HFFc6 (cell line): ENCODE measurements at regions not wholly inside any gene's neighbourhood (a gene's known extent, or its start where the extent isn't known, plus 50 kb on each side); places are given as distances from the start of the nearest gene placed in this dataset.

Source experiments
- DNase-seq: peaks from one replicate; pipeline ENCODE4 v3.0.0-alpha.2; 2018
- H3K27ac Mint-ChIP-seq: 2 replicates; pipeline ENCODE4 v1.8.0; 2020; ENCODE audit warnings: mild to moderate bottlenecking, mixed read lengths
- H3K27me3 Mint-ChIP-seq: 2 replicates; pipeline ENCODE4 v1.8.0; 2021; ENCODE audit warnings: mild to moderate bottlenecking, moderate library complexity, mixed read lengths; ENCODE audit not compliant: insufficient read depth
- H3K36me3 Mint-ChIP-seq: 2 replicates; pipeline ENCODE4 v1.8.0; 2021; ENCODE audit warnings: low read depth, mixed read lengths
- H3K4me1 Mint-ChIP-seq: 2 replicates; pipeline ENCODE4 v1.8.0; 2020; ENCODE audit warnings: low read depth, mixed read lengths
- H3K4me3 Mint-ChIP-seq: 2 replicates; pipeline ENCODE4 v1.8.0; 2020; ENCODE audit warnings: mild to moderate bottlenecking, moderate library complexity, mixed read lengths
- H3K9me3 Mint-ChIP-seq: 2 replicates; pipeline ENCODE4 v1.8.0; 2020; ENCODE audit warnings: mild to moderate bottlenecking, mixed read lengths
- TF ChIP-seq, protein P1 (sequence below): fragments of 200-600 bp; sonication (generic); IDR thresholded peaks from 2 replicates; pipeline ENCODE4 v1.5.0; 2021; ENCODE audit warnings: antibody characterized with exemption, mild to moderate bottlenecking

GRCh38 chr2:160837416-160837815 is 322.8 kb upstream of the TANK start:
- Mint-ChIP-seq H3K9me3 (no peaks in the 10 kb centered on the region), H3K27me3 (peaks cover 1% of the 10 kb centered on the region; the same call in 1 of the 2 replicates), H3K4me3 (peak overlapping the region; percentile 44), H3K36me3 (no peaks in the 10 kb centered on the region; the same call in 1 of the 2 replicates), H3K4me1 (peaks cover 31% of the 10 kb centered on the region), H3K27ac (peak overlapping the region; percentile 68)
- TF ChIP-seq, protein P1, sequence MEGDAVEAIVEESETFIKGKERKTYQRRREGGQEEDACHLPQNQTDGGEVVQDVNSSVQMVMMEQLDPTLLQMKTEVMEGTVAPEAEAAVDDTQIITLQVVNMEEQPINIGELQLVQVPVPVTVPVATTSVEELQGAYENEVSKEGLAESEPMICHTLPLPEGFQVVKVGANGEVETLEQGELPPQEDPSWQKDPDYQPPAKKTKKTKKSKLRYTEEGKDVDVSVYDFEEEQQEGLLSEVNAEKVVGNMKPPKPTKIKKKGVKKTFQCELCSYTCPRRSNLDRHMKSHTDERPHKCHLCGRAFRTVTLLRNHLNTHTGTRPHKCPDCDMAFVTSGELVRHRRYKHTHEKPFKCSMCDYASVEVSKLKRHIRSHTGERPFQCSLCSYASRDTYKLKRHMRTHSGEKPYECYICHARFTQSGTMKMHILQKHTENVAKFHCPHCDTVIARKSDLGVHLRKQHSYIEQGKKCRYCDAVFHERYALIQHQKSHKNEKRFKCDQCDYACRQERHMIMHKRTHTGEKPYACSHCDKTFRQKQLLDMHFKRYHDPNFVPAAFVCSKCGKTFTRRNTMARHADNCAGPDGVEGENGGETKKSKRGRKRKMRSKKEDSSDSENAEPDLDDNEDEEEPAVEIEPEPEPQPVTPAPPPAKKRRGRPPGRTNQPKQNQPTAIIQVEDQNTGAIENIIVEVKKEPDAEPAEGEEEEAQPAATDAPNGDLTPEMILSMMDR, result no peak
- no peak for DNase-seq

DNA sequence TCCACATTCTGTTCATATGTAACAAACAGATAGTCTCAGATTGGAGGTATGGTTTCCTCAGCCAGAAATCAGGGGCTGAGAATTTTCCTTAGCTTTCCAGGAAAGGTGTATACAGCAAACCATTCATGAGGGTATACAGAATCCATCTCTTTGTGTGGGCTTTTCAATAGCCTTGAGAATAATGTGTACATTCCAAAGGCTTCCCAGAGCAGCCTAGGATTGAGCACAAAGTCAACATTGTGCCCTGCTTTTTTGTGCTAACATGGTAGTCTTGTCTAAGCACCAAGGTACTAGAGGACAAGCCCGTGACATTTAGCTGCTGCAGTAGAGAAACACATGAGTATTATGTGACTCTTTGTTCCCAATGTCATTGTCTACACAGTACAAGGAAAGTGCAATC is 322.1 kb upstream of the TANK start:
- TF ChIP-seq, protein P1, result no peak
- H3K9me3 Mint-ChIP-seq, result 0 out of 2 replicates have a peak, but pooled peaks cover 4% of the 10 kb centered on the region
- peaks cover 1% of the 10 kb centered on the region; the same call in 1 of the 2 replicates for H3K27me3 Mint-ChIP-seq
- no peak for DNase-seq
- peaks cover 35% of the 10 kb centered on the region for H3K4me1 Mint-ChIP-seq
- H3K4me3 Mint-ChIP-seq, result no peak overlapping the region
- peaks cover 4% of the 10 kb centered on the region; the same call in 1 of the 2 replicates for H3K36me3 Mint-ChIP-seq
- peak overlapping the region; percentile 68 for H3K27ac Mint-ChIP-seq

DNA sequence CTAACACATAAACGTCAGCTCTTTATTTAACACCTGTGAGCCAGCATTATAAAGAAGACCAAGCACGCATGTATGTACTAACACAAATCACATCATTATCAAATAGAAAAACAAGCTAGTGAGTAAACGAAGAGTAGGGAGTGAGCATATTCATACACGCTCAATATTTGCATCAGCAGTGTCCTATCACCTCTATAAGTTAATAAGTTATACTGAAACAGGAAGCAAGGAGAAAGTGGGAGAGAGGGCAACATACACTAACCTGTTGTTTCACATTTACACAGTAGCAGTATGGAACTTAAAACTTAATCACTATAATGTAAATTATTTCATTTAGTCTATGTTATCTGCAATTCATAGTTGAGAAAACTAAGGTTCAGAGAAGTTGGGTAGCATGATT is 321.5 kb upstream of the TANK start:
- H3K36me3 Mint-ChIP-seq, result peaks cover 10% of the 10 kb centered on the region
- no peak for DNase-seq
- H3K4me3 Mint-ChIP-seq, result no peak overlapping the region
- H3K27ac Mint-ChIP-seq, result no peak overlapping the region
- H3K4me1 Mint-ChIP-seq, result peaks cover 40% of the 10 kb centered on the region
- H3K9me3 Mint-ChIP-seq, result peaks cover 9% of the 10 kb centered on the region; the same call in 1 of the 2 replicates
- peaks cover 1% of the 10 kb centered on the region; the same call in 1 of the 2 replicates for H3K27me3 Mint-ChIP-seq
- TF ChIP-seq, protein P1, result no peak

DNA sequence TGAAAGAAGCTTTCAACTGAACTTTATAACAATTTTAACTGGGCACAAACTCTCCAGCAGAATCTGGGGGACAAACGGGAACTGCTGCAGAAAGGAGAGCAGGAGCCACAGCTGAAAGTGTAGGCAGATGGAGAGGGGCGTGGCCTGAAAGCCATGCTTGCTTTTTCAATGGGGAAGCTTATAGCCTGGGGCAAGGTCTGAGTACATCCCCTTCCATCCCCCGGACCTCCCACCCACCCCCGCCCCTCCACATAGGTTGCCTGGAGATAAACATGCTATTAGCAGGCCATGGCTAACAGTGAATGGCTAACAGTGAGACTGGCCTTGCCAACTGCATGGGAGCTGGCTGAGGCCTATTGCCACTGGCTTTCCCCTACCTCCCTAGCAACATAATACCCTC is 317.9 kb upstream of the TANK start:
- TF ChIP-seq, protein P1, result no peak
- Mint-ChIP-seq H3K27me3 (peaks cover 1% of the 10 kb centered on the region; the same call in 1 of the 2 replicates), H3K4me1 (peaks cover 25% of the 10 kb centered on the region), H3K36me3 (peaks cover 12% of the 10 kb centered on the region), H3K9me3 (peaks cover 12% of the 10 kb centered on the region; the same call in 1 of the 2 replicates), H3K4me3 (no peak overlapping the region), H3K27ac (no peak overlapping the region)
- DNase-seq, result no peak

DNA sequence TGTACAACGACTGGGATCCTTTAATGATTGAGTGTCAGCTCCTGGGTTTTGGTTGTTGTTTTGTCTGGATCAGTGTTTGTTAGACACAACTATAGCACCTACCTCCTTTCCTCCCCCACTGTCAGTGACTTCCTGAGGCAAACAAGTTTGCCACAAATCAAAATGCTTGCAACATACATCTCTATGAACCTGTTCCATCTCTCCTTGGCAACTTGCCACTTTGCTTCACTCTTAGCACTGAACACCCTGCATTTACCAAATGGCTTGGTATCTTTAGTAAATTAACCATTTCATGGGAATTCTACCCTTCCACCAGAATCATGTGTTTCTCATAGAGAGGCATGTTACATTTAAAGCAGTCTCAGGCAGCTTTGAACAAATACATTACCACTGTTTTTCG is 301.1 kb upstream of the TANK start:
- no peak for DNase-seq
- Mint-ChIP-seq H3K4me3 (no peak overlapping the region), H3K27me3 (no peaks in the 10 kb centered on the region), H3K9me3 (no peaks in the 10 kb centered on the region), H3K27ac (no peak overlapping the region), H3K4me1 (no peaks in the 10 kb centered on the region), H3K36me3 (no peaks in the 10 kb centered on the region)
- TF ChIP-seq, protein P1, result no peak

DNA sequence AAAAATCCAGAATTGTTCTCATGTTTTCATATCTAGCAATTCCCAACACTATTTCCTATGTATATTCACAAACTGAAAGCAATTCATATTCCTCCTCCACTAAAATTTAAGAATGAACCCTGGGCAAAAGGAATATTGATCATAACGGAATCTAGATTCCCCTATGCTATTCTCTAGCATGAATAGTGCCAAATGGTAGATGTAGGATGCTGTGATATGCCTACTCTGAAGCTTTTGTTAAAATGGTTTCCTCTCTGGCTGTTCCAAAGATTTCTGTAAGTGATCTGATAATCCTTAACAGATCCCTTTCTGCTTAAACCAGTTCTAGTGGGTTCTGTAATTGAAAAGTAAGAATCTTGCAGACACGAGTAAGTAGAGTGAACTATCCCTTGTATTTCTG is 298.0 kb upstream of the TANK start:
- Mint-ChIP-seq H3K4me1 (no peaks in the 10 kb centered on the region), H3K36me3 (no peaks in the 10 kb centered on the region), H3K4me3 (no peak overlapping the region), H3K27ac (no peak overlapping the region), H3K9me3 (no peaks in the 10 kb centered on the region), H3K27me3 (no peaks in the 10 kb centered on the region)
- no peak for DNase-seq
- TF ChIP-seq, protein P1, result no peak
